GM18867 (cell line): ENCODE measurements at regions not wholly inside any gene's neighbourhood (a gene's known extent, or its start where the extent isn't known, plus 50 kb on each side); places are given as distances from the start of the nearest gene placed in this dataset.

Source experiments
- ATAC-seq: cut with Tn5 transposase; IDR thresholded peaks from one replicate; pipeline ENCODE4 v1.9.1; 2021; ENCODE audit warnings: mild to moderate bottlenecking, moderate library complexity; ENCODE audit not compliant: unreplicated experiment

GRCh38 chr17:69761767-69762321 is 313.2 kb upstream of the KCNJ16 start:
- no peak for ATAC-seq

GRCh38 chr17:69762359-69762758 is 312.7 kb upstream of the KCNJ16 start:
- ATAC-seq: no peak

GRCh38 chr17:69762766-69763165 is 312.3 kb upstream of the KCNJ16 start:
- ATAC-seq: no peak

- no peak for ATAC-seq
Observed at GRCh38 chr17:69763503-69763902, 311.5 kb upstream of the KCNJ16 start.

GRCh38 chr17:69764146-69764545 is 310.9 kb upstream of the KCNJ16 start:
- no peak for ATAC-seq

- ATAC-seq: no peak
Observed at GRCh38 chr17:69769050-69769449, 306.0 kb upstream of the KCNJ16 start.

GRCh38 chr17:69773081-69773480 is 301.9 kb upstream of the KCNJ16 start:
- ATAC-seq: no peak

- ATAC-seq: no peak
Observed at GRCh38 chr17:69779378-69780214, 295.4 kb upstream of the KCNJ16 start.

- no peak for ATAC-seq
Observed at GRCh38 chr17:69783865-69784264, 291.2 kb upstream of the KCNJ16 start.

- ATAC-seq: no peak
Observed at GRCh38 chr17:69788957-69789356, 286.1 kb upstream of the KCNJ16 start.

- no peak for ATAC-seq
Observed at GRCh38 chr17:69796078-69796477, 278.9 kb upstream of the KCNJ16 start.

GRCh38 chr17:69800870-69801269 is 274.2 kb upstream of the KCNJ16 start:
- ATAC-seq: no peak

GRCh38 chr17:69801368-69801767 is 273.7 kb upstream of the KCNJ16 start:
- no peak for ATAC-seq

- no peak for ATAC-seq
Observed at GRCh38 chr17:69802045-69802740, 272.8 kb upstream of the KCNJ16 start.

- no peak for ATAC-seq
Observed at GRCh38 chr17:69809331-69809730, 265.7 kb upstream of the KCNJ16 start.

GRCh38 chr17:69810326-69810965 is 264.6 kb upstream of the KCNJ16 start:
- ATAC-seq: no peak

- no peak for ATAC-seq
Observed at GRCh38 chr17:69812240-69812837, 262.7 kb upstream of the KCNJ16 start.

- no peak for ATAC-seq
Observed at GRCh38 chr17:69814031-69814430, 261.0 kb upstream of the KCNJ16 start.

GRCh38 chr17:69815406-69815805 is 259.6 kb upstream of the KCNJ16 start:
- no peak for ATAC-seq

GRCh38 chr17:69818467-69818866 is 256.6 kb upstream of the KCNJ16 start:
- ATAC-seq: no peak
